Inflammatory macrophage treated with lipopolysaccharide for 1 hour (primary cell): ENCODE measurements at regions not wholly inside any gene's neighbourhood (a gene's known extent, or its start where the extent isn't known, plus 50 kb on each side); places are given as distances from the start of the nearest gene placed in this dataset.

Source experiments
- DNase-seq, 2 donors: peaks; one replicate each; pipeline ENCODE4 v3.0.0-alpha.2; 2020 to 2022

GRCh38 chr2:64704161-64704560 is 50.4 kb upstream of the SERTAD2 start:
- DNase-seq = no peak

- no peak for DNase-seq
Measured at GRCh38 chr2:64704996-64705395, 51.3 kb upstream of the SERTAD2 start.

GRCh38 chr2:64707276-64707675 is 53.6 kb upstream of the SERTAD2 start:
- DNase-seq = no peak

GRCh38 chr2:64708829-64709228 is 55.1 kb upstream of the SERTAD2 start:
- DNase-seq = no peak

- DNase-seq = peak in 1 of 2 donors; percentile 24
Measured at GRCh38 chr2:64711252-64711800, 57.6 kb upstream of the SERTAD2 start.

- DNase-seq = no peak
Measured at GRCh38 chr2:64713686-64714085, 60.0 kb upstream of the SERTAD2 start.

- no peak for DNase-seq
Measured at GRCh38 chr2:64716569-64716968, 62.9 kb upstream of the SERTAD2 start.

GRCh38 chr2:64718250-64718885 is 64.7 kb upstream of the SERTAD2 start:
- DNase-seq = no peak

GRCh38 chr2:64720535-64721319 is 67.0 kb upstream of the SERTAD2 start:
- DNase-seq = no peak

GRCh38 chr2:64721320-64721623 is 67.6 kb upstream of the SERTAD2 start:
- no peak for DNase-seq

- DNase-seq = no peak
Measured at GRCh38 chr2:64722291-64723044, 68.8 kb upstream of the SERTAD2 start.

GRCh38 chr2:64727013-64727767 is 73.5 kb upstream of the SERTAD2 start:
- DNase-seq = peak; percentile 69 to 70

- no peak for DNase-seq
Measured at GRCh38 chr2:64727843-64728463, 74.2 kb upstream of the SERTAD2 start.

GRCh38 chr2:64730551-64731262 is 77.0 kb upstream of the SERTAD2 start:
- peak; percentile 36 to 55 for DNase-seq

- DNase-seq = no peak
Measured at GRCh38 chr2:64731263-64731643, 77.5 kb upstream of the SERTAD2 start.

GRCh38 chr2:64731746-64732145 is 78.0 kb upstream of the SERTAD2 start:
- peak; percentile 56 to 66 for DNase-seq

GRCh38 chr2:64732146-64732545 is 78.4 kb upstream of the SERTAD2 start:
- no peak for DNase-seq

GRCh38 chr2:64735504-64735903 is 81.8 kb upstream of the SERTAD2 start:
- DNase-seq = no peak

- DNase-seq = no peak
Measured at GRCh38 chr2:64737547-64737946, 83.8 kb upstream of the SERTAD2 start.

GRCh38 chr2:64738026-64738425 is 84.3 kb upstream of the SERTAD2 start:
- no peak for DNase-seq

- no peak for DNase-seq
Measured at GRCh38 chr2:64742678-64743077, 89.0 kb upstream of the SERTAD2 start.
